Neural cell (in vitro differentiated cells): ENCODE measurements at regions not wholly inside any gene's neighbourhood (a gene's known extent, or its start where the extent isn't known, plus 50 kb on each side); places are given as distances from the start of the nearest gene placed in this dataset.

Experiments used
- H2AFZ ChIP-seq: fragments of 200-600, 300-800 bp; sonication (generic), shearing (Covaris generic); 2 replicates; pipeline ENCODE4 v1.6.0; 2014; ENCODE audit warnings: low read depth, mild to moderate bottlenecking, antibody characterized with exemption, low read length, moderate library complexity
- H3F3A ChIP-seq: fragments of 200-600 bp; shearing (Covaris generic); 2 replicates; pipeline ENCODE4 v1.6.1; 2016; ENCODE audit warnings: mild to moderate bottlenecking, moderate library complexity, mixed read lengths, antibody characterized with exemption, low read length; ENCODE audit not compliant: insufficient read depth, poor library complexity, severe bottlenecking
- H3K27ac ChIP-seq: fragments of 200-600, 300-800 bp; sonication (generic), shearing (Covaris generic); 2 replicates; pipeline ENCODE4 v1.5.1; 2014; ENCODE audit warnings: mild to moderate bottlenecking, low read length, moderate library complexity
- H3K27me3 ChIP-seq: fragments of 300-800, 200-600 bp; sonication (generic), shearing (Covaris generic); 2 replicates; pipeline ENCODE4 v1.6.0; 2014; ENCODE audit warnings: mild to moderate bottlenecking, low read depth, low read length, moderate library complexity; ENCODE audit not compliant: insufficient read depth
- H3K36me3 ChIP-seq: fragments of 300-800, 200-600 bp; sonication (generic), shearing (Covaris generic); 2 replicates; pipeline ENCODE4 v1.5.1; 2014; ENCODE audit warnings: mild to moderate bottlenecking, antibody characterized with exemption, low read length, moderate library complexity; ENCODE audit not compliant: insufficient read depth
- H3K4me2 ChIP-seq: fragments of 300-800, 200-600 bp; sonication (generic), shearing (Covaris generic); 2 replicates; pipeline ENCODE4 v1.6.0; 2014; ENCODE audit warnings: mild to moderate bottlenecking, low read length
- H3K4me3 ChIP-seq: fragments of 300-800, 200-600 bp; sonication (generic), shearing (Covaris generic); 2 replicates; pipeline ENCODE4 v1.5.1; 2014; ENCODE audit warnings: mild to moderate bottlenecking, low read length, moderate library complexity
- H3K79me2 ChIP-seq: fragments of 200-600 bp; shearing (Covaris generic); replicated peaks from 2 replicates; pipeline ENCODE4 v1.6.0; 2014; ENCODE audit warnings: mild to moderate bottlenecking, low read length, moderate library complexity; ENCODE audit not compliant: insufficient read depth
- H3K9ac ChIP-seq: fragments of 300-800, 200-600 bp; sonication (generic), shearing (Covaris generic); 2 replicates; pipeline ENCODE4 v1.6.1; 2016; ENCODE audit warnings: mild to moderate bottlenecking, low read length, mixed read lengths
- H3K9me2 ChIP-seq: fragments of 200-600 bp; shearing (Covaris generic); 2 replicates; pipeline ENCODE4 v1.6.1; 2016; ENCODE audit warnings: mild to moderate bottlenecking, low read length, mixed read lengths; ENCODE audit not compliant: insufficient read depth
- H3K9me3 ChIP-seq: fragments of 200-600, 300-800 bp; sonication (generic), shearing (Covaris generic); 2 replicates; pipeline ENCODE4 v1.6.1; 2016; ENCODE audit warnings: mild to moderate bottlenecking, mixed run types, low read length, moderate library complexity, mixed read lengths
- H4K20me1 ChIP-seq: fragments of 200-600 bp; shearing (Covaris generic); 2 replicates; pipeline ENCODE4 v1.6.1; 2016; ENCODE audit warnings: mild to moderate bottlenecking, mixed run types; ENCODE audit not compliant: insufficient read depth
- CTCF ChIP-seq: fragments of 450-650 bp; IDR thresholded peaks from 2 replicates; pipeline ENCODE4 v1.5.1; 2014; ENCODE audit warnings: antibody characterized with exemption, mild to moderate bottlenecking, moderate library complexity; ENCODE audit not compliant: poor library complexity, severe bottlenecking
- EP300 ChIP-seq: fragments of 450-650 bp; conservative IDR thresholded peaks from 2 replicates; pipeline ENCODE4 v1.6.1; 2014; ENCODE audit warnings: antibody characterized with exemption, mild to moderate bottlenecking, moderate library complexity; ENCODE audit not compliant: poor library complexity, severe bottlenecking
- EZH2 ChIP-seq: fragments of 200-600, 300-800 bp; shearing (Covaris generic), sonication (generic); IDR thresholded peaks from 2 replicates; pipeline ENCODE4 v1.6.1; 2014; ENCODE audit warnings: antibody characterized with exemption, low read length, borderline replicate concordance, mild to moderate bottlenecking; ENCODE audit not compliant: insufficient read depth, poor library complexity, severe bottlenecking
- MXI1 ChIP-seq: fragments of 450-650 bp; conservative IDR thresholded peaks from 2 replicates; pipeline ENCODE4 v1.6.1; 2014; ENCODE audit warnings: antibody characterized with exemption, mild to moderate bottlenecking; ENCODE audit not compliant: poor library complexity, severe bottlenecking
- POLR2AphosphoS5 ChIP-seq: IDR thresholded peaks from 2 replicates; pipeline ENCODE4 v1.6.1; 2012
- RAD21 ChIP-seq: fragments of 450-650 bp; conservative IDR thresholded peaks from 2 replicates; pipeline ENCODE4 v1.6.1; 2014; ENCODE audit warnings: antibody characterized with exemption, mild to moderate bottlenecking, moderate library complexity
- REST ChIP-seq: IDR thresholded peaks from 2 replicates; pipeline ENCODE4 v1.6.1; 2012; ENCODE audit warnings: borderline replicate concordance
- SMC3 ChIP-seq: fragments of 450-650 bp; conservative IDR thresholded peaks from 2 replicates; pipeline ENCODE4 v1.6.1; 2014; ENCODE audit warnings: antibody characterized with exemption, mild to moderate bottlenecking, moderate library complexity; ENCODE audit not compliant: poor library complexity
- TAF1 ChIP-seq: IDR thresholded peaks from 2 replicates; pipeline ENCODE4 v1.6.1; 2012; ENCODE audit warnings: low read depth

GRCh38 chr2:83054751-83055150 is 1404.3 kb downstream of the SUCLG1 start:
- Histone ChIP-seq H3K79me2 (no peaks in the 10 kb centered on the region), H3K9ac (no peak overlapping the region), H2AFZ (no peak overlapping the region), H3F3A (no peaks in the 10 kb centered on the region), H3K27me3 (no peaks in the 10 kb centered on the region), H3K27ac (no peak overlapping the region), H3K4me3 (no peak overlapping the region), H3K36me3 (no peaks in the 10 kb centered on the region), H3K4me2 (no peak overlapping the region), H3K9me3 (no peaks in the 10 kb centered on the region), H4K20me1 (no peaks in the 10 kb centered on the region), H3K9me2 (no peaks in the 10 kb centered on the region)
- TF ChIP-seq RAD21, result no peak
- no peak for TF ChIP-seq EP300

- Histone ChIP-seq H3K27ac (no peak overlapping the region), H3K4me2 (no peak overlapping the region), H3F3A (no peaks in the 10 kb centered on the region), H3K4me3 (no peak overlapping the region), H3K79me2 (no peaks in the 10 kb centered on the region), H3K9ac (no peak overlapping the region), H3K9me3 (no peaks in the 10 kb centered on the region), H4K20me1 (no peaks in the 10 kb centered on the region), H3K27me3 (no peaks in the 10 kb centered on the region), H2AFZ (no peak overlapping the region), H3K36me3 (no peaks in the 10 kb centered on the region), H3K9me2 (no peaks in the 10 kb centered on the region)
- TF ChIP-seq EP300, result no peak
- TF ChIP-seq REST, result no peak
- no peak for TF ChIP-seq SMC3
- no peak for TF ChIP-seq EZH2
- no peak for TF ChIP-seq TAF1
- no peak for TF ChIP-seq POLR2AphosphoS5
- no peak for TF ChIP-seq MXI1
- TF ChIP-seq CTCF, result no peak
- TF ChIP-seq RAD21, result no peak
These were observed 1407.4 kb downstream of the SUCLG1 start for GRCh38 chr2:83051538-83052170.

GRCh38 chr2:83042053-83042452 is 1417.0 kb downstream of the SUCLG1 start:
- Histone ChIP-seq H3K9ac (no peak overlapping the region), H3K36me3 (no peaks in the 10 kb centered on the region), H3K4me3 (no peak overlapping the region), H3K27ac (no peak overlapping the region), H2AFZ (no peak overlapping the region), H3K79me2 (no peaks in the 10 kb centered on the region), H3K27me3 (no peaks in the 10 kb centered on the region), H3K9me3 (no peaks in the 10 kb centered on the region), H3K4me2 (no peak overlapping the region), H3F3A (no peaks in the 10 kb centered on the region), H3K9me2 (no peaks in the 10 kb centered on the region), H4K20me1 (no peaks in the 10 kb centered on the region)
- TF ChIP-seq POLR2AphosphoS5 (no peak), SMC3 (no peak), REST (no peak), TAF1 (no peak), CTCF (no peak), RAD21 (no peak), EZH2 (no peak), MXI1 (no peak), EP300 (no peak)
